Loucy (cell line): ENCODE measurements at regions not wholly inside any gene's neighbourhood (a gene's known extent, or its start where the extent isn't known, plus 50 kb on each side); places are given as distances from the start of the nearest gene placed in this dataset.

Experiments used
- CTCF ChIP-seq: fragments of 200-600 bp; sonication (generic); conservative IDR thresholded peaks from 2 replicates; pipeline ENCODE4 v1.5.1; 2014; ENCODE audit warnings: mild to moderate bottlenecking, antibody characterized with exemption, low read length
- EZH2phosphoT487 ChIP-seq: fragments of 200-600 bp; IDR thresholded peaks from 2 replicates; pipeline ENCODE4 v1.6.1; 2018; ENCODE audit warnings: antibody characterized with exemption, mild to moderate bottlenecking, moderate library complexity, borderline replicate concordance

GRCh38 chr15:70316059-70316600, 218.4 kb upstream of the TLE3 start:
- TF ChIP-seq CTCF = no peak
- TF ChIP-seq EZH2phosphoT487 = no peak
